ENCODE measurements at regions not wholly inside any gene's neighbourhood (a gene's known extent, or its start where the extent isn't known, plus 50 kb on each side); places are given as distances from the start of the nearest gene placed in this dataset.

DNA sequence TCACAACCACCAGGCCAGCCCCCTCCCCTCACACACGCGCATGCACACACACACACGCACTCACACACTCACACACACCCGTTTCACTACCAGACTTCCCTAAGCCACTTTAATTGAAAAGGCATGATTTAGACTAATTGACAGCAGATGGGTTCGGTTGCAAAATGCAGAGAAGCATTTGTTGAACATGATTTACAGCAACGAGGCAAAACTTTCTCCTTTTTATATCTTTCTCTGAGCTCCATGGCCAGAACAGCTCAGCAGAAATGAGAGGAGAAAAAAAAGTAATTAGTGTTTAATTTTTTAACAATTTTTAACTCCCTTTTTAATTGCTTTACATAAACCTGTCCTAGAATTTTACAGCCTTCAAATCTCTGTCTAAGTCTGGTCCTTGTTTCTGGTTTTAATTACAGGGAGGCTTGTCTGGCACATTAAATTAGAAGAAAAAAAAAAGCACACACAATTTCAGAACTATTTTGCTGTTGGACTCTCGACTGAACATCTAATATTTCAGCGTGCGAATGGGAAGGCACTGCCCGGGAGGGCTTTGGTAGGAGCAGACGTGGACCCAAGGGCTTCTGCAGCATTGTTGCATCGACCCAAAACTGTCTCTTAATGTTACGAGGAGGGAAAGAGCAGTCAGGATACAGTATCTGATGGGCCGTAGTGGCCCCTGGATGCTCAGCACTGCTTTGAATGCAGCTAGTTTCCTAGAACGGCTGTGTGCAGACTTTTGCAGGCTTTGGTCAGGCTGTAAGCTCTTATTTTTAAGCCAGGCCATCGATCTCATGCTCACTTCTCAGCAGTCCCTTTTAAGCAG, 255.9 kb downstream of the SOX9 start:
- TF ChIP-seq, protein P1, sequence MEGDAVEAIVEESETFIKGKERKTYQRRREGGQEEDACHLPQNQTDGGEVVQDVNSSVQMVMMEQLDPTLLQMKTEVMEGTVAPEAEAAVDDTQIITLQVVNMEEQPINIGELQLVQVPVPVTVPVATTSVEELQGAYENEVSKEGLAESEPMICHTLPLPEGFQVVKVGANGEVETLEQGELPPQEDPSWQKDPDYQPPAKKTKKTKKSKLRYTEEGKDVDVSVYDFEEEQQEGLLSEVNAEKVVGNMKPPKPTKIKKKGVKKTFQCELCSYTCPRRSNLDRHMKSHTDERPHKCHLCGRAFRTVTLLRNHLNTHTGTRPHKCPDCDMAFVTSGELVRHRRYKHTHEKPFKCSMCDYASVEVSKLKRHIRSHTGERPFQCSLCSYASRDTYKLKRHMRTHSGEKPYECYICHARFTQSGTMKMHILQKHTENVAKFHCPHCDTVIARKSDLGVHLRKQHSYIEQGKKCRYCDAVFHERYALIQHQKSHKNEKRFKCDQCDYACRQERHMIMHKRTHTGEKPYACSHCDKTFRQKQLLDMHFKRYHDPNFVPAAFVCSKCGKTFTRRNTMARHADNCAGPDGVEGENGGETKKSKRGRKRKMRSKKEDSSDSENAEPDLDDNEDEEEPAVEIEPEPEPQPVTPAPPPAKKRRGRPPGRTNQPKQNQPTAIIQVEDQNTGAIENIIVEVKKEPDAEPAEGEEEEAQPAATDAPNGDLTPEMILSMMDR (IDR thresholded peaks at IDR 0.05): no peak
- TF ChIP-seq, protein P2, sequence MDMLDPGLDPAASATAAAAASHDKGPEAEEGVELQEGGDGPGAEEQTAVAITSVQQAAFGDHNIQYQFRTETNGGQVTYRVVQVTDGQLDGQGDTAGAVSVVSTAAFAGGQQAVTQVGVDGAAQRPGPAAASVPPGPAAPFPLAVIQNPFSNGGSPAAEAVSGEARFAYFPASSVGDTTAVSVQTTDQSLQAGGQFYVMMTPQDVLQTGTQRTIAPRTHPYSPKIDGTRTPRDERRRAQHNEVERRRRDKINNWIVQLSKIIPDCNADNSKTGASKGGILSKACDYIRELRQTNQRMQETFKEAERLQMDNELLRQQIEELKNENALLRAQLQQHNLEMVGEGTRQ (CRISPR knock-in tag; IDR thresholded peaks at IDR 0.05): no peak
- TF ChIP-seq ETV6 (CRISPR knock-in tag; IDR thresholded peaks at IDR 0.05): no peak
- TF ChIP-seq, protein P3, sequence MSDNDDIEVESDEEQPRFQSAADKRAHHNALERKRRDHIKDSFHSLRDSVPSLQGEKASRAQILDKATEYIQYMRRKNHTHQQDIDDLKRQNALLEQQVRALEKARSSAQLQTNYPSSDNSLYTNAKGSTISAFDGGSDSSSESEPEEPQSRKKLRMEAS (CRISPR knock-in tag; IDR thresholded peaks at IDR 0.05): no peak
- TF ChIP-seq NR1H2 (CRISPR knock-in tag; IDR thresholded peaks at IDR 0.05): no peak
- TF ChIP-seq JUN (CRISPR knock-in tag; IDR thresholded peaks at IDR 0.05): no peak
- TF ChIP-seq, protein P4, sequence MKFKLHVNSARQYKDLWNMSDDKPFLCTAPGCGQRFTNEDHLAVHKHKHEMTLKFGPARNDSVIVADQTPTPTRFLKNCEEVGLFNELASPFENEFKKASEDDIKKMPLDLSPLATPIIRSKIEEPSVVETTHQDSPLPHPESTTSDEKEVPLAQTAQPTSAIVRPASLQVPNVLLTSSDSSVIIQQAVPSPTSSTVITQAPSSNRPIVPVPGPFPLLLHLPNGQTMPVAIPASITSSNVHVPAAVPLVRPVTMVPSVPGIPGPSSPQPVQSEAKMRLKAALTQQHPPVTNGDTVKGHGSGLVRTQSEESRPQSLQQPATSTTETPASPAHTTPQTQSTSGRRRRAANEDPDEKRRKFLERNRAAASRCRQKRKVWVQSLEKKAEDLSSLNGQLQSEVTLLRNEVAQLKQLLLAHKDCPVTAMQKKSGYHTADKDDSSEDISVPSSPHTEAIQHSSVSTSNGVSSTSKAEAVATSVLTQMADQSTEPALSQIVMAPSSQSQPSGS (CRISPR knock-in tag; IDR thresholded peaks at IDR 0.05; ENCODE audit: borderline replicate concordance, low read depth): no peak
- no peak for TF ChIP-seq KAT7 (CRISPR knock-in tag; IDR thresholded peaks at IDR 0.05; ENCODE audit: borderline replicate concordance)
- TF ChIP-seq MYBL2 (CRISPR knock-in tag; IDR thresholded peaks at IDR 0.05): no peak
- TF ChIP-seq, protein P5, sequence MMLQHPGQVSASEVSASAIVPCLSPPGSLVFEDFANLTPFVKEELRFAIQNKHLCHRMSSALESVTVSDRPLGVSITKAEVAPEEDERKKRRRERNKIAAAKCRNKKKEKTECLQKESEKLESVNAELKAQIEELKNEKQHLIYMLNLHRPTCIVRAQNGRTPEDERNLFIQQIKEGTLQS (CRISPR knock-in tag; conservative IDR thresholded peaks at IDR 0.05): no peak
- TF ChIP-seq ESRRA (CRISPR knock-in tag; IDR thresholded peaks at IDR 0.05; ENCODE audit: borderline replicate concordance): no peak
- TF ChIP-seq, protein P6, sequence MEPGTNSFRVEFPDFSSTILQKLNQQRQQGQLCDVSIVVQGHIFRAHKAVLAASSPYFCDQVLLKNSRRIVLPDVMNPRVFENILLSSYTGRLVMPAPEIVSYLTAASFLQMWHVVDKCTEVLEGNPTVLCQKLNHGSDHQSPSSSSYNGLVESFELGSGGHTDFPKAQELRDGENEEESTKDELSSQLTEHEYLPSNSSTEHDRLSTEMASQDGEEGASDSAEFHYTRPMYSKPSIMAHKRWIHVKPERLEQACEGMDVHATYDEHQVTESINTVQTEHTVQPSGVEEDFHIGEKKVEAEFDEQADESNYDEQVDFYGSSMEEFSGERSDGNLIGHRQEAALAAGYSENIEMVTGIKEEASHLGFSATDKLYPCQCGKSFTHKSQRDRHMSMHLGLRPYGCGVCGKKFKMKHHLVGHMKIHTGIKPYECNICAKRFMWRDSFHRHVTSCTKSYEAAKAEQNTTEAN (CRISPR knock-in tag; IDR thresholded peaks at IDR 0.05): no peak
- TF ChIP-seq GABPB1 (CRISPR knock-in tag; IDR thresholded peaks at IDR 0.05): no peak
- TF ChIP-seq FOXJ3 (CRISPR knock-in tag; IDR thresholded peaks at IDR 0.05; ENCODE audit: borderline replicate concordance): no peak

All from WTC11 (cell line).